Fibroblast of mammary gland (primary cell): ENCODE measurements at regions not wholly inside any gene's neighbourhood (a gene's known extent, or its start where the extent isn't known, plus 50 kb on each side); places are given as distances from the start of the nearest gene placed in this dataset.

Experiments used
- DNase-seq: peaks from one replicate; pipeline ENCODE4 v3.0.0-alpha.2; 2010; ENCODE audit warnings: low read depth
- H3K4me3 ChIP-seq: 2 replicates; pipeline ENCODE4 v1.5.1; 2011; ENCODE audit warnings: low read depth, mild to moderate bottlenecking, low read length, moderate library complexity; ENCODE audit not compliant: control insufficient read depth
- TF ChIP-seq, protein P1 (sequence below): conservative IDR thresholded peaks from 2 replicates; pipeline ENCODE4 v1.5.1; 2011; ENCODE audit warnings: low read depth, low read length, inconsistent platforms; ENCODE audit not compliant: control insufficient read depth, insufficient read depth

DNA sequence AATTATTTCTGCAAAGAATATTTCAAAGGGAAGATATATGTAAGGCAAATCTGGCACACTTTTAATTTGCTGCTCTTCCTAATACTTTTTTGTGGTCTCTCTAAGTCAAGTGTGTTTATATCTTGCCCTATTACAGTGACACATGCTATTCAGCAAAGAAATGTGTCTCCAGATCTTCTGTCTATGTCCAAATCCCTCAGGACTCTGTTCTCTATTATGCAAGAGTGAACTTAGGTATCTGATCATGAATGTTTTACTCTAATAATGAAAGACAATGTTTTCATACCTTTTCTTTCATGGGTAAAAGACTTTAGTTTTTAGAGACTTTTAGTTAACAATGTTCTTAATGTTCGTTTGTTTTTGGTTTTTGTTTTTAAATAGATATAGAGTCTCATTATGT is 255.4 kb upstream of the DAB2 start:
- no peak overlapping the region for H3K4me3 ChIP-seq
- TF ChIP-seq, protein P1, sequence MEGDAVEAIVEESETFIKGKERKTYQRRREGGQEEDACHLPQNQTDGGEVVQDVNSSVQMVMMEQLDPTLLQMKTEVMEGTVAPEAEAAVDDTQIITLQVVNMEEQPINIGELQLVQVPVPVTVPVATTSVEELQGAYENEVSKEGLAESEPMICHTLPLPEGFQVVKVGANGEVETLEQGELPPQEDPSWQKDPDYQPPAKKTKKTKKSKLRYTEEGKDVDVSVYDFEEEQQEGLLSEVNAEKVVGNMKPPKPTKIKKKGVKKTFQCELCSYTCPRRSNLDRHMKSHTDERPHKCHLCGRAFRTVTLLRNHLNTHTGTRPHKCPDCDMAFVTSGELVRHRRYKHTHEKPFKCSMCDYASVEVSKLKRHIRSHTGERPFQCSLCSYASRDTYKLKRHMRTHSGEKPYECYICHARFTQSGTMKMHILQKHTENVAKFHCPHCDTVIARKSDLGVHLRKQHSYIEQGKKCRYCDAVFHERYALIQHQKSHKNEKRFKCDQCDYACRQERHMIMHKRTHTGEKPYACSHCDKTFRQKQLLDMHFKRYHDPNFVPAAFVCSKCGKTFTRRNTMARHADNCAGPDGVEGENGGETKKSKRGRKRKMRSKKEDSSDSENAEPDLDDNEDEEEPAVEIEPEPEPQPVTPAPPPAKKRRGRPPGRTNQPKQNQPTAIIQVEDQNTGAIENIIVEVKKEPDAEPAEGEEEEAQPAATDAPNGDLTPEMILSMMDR: no peak
- DNase-seq: no peak

DNA sequence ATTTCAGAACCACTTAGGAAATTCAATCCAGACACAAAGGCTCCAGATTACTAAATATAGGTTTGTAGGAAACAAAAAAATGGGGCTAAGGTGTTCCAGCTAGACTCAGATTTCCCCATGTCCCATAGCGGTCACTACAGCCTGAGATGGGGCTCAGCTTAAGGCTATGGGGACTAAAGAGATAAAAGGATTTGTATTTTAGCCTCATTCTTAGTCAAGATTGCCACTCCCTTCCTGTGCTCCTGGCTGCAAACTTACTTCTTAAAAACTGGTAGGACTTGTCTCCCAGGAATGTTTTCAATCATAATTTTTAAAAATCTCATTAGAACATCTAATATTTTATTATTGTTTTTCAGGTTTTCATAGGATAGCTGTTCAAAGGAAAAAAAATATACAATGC is 253.8 kb upstream of the DAB2 start:
- no peak for DNase-seq
- H3K4me3 ChIP-seq: no peak overlapping the region
- TF ChIP-seq, protein P1: no peak

DNA sequence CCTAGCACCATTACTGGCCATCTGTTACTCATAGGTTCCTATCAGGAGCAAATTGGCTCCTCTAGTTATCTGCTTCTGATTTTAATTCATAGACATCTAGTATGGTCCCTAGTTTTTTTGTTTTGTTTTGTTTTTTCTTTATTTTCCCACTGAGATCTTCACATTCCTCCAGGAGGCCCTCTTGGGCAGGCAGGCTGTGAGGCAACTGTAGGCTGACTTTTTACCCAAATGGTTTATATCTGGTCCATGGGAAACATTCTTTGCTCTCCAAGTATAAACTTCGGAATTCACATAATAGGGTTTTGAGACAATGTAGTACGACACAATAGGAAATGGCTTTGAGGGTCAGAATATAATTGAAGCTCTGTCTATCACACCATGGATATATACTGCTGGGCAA is 250.9 kb upstream of the DAB2 start:
- H3K4me3 ChIP-seq: no peak overlapping the region
- DNase-seq: no peak
- TF ChIP-seq, protein P1: no peak

DNA sequence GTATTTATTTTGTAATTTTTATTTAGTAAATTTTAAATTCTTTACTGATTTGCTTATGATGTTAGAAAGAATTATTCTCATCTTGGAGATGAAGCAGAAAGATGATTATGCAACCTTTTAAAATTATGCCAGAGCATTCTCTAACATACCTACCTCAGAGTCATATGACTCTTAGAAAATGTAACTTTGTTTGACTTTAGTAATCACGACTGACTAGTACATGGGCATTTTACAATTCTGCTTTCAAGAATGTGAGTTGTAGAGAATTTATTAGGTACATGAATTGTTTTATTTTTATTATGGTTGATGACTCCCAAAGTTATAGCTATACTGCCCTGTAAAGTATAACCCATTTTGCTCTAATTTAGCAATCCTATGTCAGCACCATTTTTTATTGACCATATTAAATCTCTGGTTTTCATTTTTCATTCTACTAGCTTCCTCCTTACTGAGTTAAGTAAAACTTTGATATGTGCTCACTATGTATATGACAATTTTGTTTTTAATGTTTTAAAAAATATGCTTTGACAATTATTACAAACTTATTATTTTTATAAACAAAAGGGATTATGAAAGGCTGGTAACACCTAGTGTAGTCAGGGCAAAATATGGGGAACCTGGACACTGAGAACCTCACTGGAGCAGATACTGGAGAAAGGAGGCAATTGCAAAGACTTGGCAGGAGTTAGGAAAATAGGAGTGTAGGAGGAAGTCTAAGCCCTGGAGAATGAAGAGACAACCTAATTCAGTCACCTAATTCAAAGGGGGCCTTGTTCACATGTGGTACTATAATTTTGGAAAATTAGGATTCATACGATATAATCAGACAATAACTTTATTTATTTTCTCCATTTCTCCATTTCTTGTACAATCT is 249.7 kb upstream of the DAB2 start:
- TF ChIP-seq, protein P1: no peak
- no peak overlapping the region for H3K4me3 ChIP-seq
- no peak for DNase-seq

DNA sequence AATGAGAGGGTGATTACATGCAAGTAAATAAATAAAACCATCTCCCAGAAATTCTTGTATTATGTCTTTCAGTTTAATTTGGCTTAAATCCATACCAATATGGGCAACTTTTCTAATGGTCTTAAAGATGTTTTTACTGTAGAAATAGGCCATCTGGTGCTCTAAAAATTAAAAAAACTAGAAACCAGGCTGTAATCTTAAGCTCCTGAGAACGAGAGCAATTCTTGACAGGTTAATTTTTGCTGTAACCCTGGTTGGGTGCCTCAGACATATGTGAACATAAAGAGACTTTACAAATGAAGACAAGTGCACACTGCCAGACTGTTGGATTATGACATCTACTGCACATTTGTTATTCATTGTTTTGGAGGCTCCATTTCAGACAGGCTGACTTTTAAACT is 246.8 kb upstream of the DAB2 start:
- TF ChIP-seq, protein P1: no peak
- no peak overlapping the region for H3K4me3 ChIP-seq
- DNase-seq: no peak

DNA sequence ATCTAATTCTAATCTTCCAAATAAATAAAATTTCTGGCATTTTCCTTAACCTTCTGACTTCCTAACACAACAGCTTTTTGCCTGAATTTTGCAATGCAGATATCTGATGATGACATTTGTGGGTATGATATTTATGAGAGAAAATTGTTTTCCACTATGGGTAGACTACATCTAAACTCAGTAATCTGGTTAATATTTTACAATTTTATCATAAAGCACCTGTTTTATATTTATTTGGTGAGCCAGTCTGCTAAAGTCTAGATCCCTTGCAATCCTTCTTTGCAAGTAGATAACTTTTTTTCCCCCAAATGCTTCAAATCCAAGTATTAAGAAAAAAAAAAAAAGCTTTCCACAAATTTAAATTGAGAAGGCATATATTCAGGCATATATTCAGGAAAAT is 246.2 kb upstream of the DAB2 start:
- DNase-seq: no peak
- TF ChIP-seq, protein P1: no peak
- no peak overlapping the region for H3K4me3 ChIP-seq
